IPS-NIHi7 (cell line): ENCODE measurements at regions not wholly inside any gene's neighbourhood (a gene's known extent, or its start where the extent isn't known, plus 50 kb on each side); places are given as distances from the start of the nearest gene placed in this dataset.
A peak's percentile ranks its signal among the peaks of the same experiment; 100 is the strongest.
"Not testable (repeated sequence)": the region's sequence is repeated elsewhere in the genome, so short reads cannot be mapped to it uniquely, and the experiment has no call there.

ENCODE experiments used
- DNase-seq: peaks from one replicate; pipeline ENCODE4 v3.0.0; 2012; ENCODE audit warnings: mixed read lengths; ENCODE audit errors: extremely low spot score

GRCh38 chr5:42894057-42894456 is 82.4 kb upstream of the SELENOP start:
- peak; percentile 68 for DNase-seq

DNA sequence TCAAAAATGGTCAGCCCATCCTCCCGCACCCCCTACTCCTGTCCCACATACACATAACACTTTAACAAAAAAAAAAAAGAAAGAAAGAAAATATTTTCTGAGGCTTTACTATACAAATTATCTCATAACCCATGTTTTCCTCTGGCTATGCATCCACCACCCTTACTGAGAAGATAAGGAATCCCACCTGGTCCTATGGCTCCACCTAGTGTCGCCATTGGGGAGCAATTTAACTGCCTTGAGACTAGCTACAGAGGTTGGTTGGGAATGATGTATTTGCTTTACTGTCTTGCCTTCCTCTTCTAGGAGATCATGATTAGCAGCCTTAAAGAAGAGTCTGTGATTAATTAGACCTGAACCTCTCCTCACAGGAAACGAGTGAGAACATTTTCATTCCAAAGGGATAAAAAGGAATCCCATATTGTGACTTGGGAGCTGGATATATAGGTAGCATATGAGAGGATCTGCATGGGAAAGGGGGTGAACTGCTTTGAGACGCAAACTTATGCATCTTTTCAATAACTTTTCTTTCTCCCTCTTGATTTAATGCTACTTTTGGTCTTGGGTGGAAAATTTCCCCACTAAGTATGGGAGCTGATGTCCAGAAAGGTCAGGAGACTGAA is 77.7 kb upstream of the SELENOP start:
- DNase-seq, result peak; percentile 77

DNA sequence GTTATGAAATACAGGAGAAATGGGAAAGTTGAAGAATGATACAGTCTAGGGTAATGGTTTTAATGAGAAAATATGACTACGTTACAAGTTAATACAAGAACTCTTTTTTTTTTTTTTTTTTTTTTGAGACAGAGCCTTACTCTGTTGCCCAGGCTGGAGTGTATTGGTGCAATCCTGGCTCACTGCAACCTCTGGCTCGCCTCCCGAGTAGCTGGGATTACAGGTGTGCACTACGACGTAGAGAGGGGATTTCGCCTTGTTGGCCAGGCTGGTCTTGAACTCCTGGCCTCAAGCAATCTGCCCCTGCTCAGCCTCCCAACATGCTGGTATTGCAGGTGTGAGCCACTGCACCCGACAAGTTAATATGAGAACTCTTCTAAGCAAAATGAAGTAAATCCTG is 77.1 kb upstream of the SELENOP start:
- no peak for DNase-seq

GRCh38 chr5:42887575-42887974 is 75.9 kb upstream of the SELENOP start:
- no peak for DNase-seq

DNA sequence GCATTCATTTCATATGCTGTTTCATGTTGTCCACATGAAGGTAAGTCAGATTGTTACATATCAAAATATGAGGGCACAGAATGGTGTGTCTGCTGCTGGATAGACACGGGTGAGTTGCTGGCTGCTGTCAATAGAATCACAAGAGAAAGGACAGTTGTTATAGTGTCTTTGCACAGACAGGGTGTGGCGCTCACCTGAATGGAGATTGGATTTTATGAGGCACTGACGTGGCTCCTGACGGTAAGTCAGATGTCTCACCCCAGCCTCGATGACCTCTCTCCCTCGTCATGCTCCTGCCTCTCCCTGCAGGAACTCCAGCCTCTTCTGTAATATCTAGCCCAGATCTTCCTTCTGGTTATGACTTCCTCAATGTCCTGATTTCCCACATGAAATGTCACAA is 75.4 kb upstream of the SELENOP start:
- no peak for DNase-seq

DNA sequence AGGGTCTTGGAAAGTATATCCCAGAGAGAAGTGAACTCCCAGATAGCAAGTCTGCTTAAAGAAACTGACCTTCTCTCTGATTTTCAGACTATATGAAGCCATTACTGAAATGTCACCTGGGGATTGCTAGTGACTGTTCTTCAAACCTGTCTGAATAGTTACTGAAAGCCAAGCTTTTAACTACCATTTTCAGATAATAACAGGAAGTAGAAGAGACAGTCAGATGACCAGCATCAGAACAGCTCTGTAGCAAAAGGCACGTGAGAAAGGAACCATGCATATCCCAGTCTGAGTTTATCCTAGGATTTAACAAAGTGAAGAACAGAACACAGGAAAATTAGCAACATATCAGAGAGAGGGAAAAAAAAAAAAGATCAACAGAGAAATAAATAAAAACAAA is 74.9 kb upstream of the SELENOP start:
- DNase-seq, result no peak

- no peak for DNase-seq
Measured at GRCh38 chr5:42884326-42884725, 72.6 kb upstream of the SELENOP start.

GRCh38 chr5:42881416-42882117 is 69.9 kb upstream of the SELENOP start:
- no peak for DNase-seq

DNA sequence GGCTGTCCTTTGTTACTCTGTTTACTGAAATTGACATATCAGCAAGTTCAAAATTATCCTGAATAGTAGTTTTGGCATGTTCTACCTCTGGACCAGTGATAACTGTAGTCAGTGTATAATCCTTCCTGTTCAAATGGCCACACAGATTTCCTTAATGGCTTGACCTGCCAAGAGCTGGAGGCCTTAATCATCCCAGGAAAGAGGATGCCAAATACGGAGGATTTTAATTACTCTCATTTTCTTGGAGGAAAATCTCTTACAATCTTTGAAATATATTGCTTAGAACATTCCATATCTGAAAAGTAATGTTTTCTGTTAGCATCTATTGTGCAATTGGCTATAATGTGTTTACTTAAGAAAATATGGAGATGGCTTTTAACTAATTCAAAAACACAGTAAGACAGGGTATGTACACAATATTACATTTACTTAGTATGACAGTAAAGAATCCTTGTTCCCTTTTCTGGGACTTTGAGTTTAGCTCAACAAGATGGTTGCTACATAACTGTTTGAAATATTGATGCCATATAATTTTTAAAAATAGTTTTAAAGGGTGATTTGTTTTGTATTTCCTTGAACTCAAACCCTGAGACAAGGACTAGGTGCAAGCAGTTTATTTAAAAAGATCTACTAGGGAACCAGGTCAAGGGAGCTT is 68.9 kb upstream of the SELENOP start:
- no peak for DNase-seq

GRCh38 chr5:42879291-42879690 is 67.6 kb upstream of the SELENOP start:
- DNase-seq, result no peak

GRCh38 chr5:42878550-42878949 is 66.9 kb upstream of the SELENOP start:
- DNase-seq, result no peak

GRCh38 chr5:42878041-42878440 is 66.3 kb upstream of the SELENOP start:
- DNase-seq, result no peak

DNA sequence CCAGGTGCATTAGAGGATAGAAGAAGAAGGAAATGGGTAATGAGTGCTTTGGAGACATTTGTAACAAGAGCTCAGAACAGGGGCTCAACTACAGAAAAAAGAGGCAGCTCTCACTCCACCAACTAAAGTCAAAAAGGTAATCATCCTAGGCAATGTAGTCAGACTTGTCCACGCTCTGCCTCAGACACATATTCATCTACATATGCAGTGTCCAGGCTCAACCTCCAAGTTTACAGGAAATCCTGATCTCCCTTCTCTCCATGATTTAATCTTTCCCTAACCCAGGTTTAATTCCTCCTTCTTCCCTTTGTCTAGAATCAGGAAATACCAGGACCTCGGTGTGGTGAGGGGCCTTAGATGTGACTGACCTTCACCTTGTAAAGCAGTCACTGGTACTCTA is 65.7 kb upstream of the SELENOP start:
- DNase-seq, result no peak

DNA sequence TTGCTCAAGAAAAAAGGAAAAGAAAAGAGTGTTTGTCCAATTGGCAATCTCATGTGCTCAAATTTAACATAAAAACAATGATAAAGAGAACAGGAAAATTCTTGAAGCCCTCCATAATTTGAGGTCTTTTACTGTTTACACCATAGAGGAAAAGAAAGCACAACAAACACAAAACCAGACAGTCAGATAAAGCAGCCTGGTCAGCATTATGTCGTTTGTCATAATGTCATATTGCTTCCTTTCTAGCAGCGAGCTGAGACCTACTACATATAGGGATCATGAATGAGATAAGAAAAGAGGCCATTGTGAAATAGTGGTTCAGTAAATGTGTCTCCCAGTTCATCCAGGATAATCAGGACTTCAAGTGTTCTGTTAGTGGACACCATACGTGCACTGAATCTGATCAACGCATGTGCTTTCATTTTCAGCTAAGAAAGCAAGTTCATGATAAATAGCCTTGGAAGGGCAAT is 64.7 kb upstream of the SELENOP start:
- no peak for DNase-seq

DNA sequence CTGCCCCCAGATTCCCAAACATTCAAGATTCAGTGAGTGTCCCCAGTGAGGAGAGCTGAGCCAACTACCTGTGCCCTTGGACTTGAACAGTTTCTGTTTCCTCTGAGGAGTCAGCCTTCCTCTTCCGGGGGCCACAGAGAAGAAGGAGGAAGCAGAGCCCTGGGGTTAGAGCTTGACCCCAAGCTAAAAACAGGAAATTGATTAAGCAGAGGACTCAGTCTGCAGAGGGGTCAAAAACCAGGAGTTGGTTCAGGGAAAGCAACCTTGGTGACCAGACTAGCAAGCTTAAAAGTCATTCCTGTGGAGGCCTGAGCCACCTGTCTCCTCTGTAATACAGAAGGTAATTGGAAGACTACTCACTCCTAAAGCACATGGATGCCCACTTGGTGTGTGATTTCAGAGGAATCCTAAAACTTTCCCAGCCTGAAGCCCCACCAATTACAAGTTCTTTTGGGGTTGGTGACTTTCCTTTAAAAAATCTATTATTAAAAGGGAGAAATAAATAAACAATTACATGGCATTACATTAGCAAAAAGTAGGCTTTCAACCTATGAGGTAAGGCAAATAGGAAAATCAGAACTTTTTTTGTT is 64.2 kb upstream of the SELENOP start:
- no peak for DNase-seq

GRCh38 chr5:42875211-42875610 is 63.5 kb upstream of the SELENOP start:
- DNase-seq, result no peak

- DNase-seq, result no peak
Measured at GRCh38 chr5:42874621-42875198, 63.0 kb upstream of the SELENOP start.

DNA sequence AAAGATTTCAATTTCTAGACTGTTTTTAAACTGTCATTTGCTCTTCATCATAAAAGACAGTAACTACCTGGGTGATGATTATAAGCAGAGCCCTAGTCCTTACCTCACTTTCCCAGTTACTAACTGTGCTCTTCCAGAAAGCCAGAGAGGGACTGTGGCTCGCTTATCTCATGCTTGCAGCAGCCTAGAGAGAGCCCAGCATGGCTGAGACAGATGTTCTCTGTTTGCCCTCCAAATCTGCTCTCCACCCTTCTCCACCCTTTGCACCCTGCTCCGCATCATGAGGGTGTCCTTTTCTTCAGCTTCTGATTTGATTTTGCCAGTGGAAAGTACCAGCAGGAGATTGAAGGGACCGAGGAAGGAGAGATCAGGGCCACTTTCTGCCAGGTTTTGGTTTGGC is 61.2 kb upstream of the SELENOP start:
- no peak for DNase-seq

- no peak for DNase-seq
Measured at GRCh38 chr5:42870882-42871418, 59.3 kb upstream of the SELENOP start.

- not testable (repeated sequence) for DNase-seq
Measured at GRCh38 chr5:42868417-42868816, 56.7 kb upstream of the SELENOP start.

GRCh38 chr5:42864749-42865148 is 53.1 kb upstream of the SELENOP start:
- not testable (repeated sequence) for DNase-seq
